Spleen (tissue), 7 donors: ENCODE measurements at regions not wholly inside any gene's neighbourhood (a gene's known extent, or its start where the extent isn't known, plus 50 kb on each side); places are given as distances from the start of the nearest gene placed in this dataset.

Experiments
- POLR2AphosphoS5 ChIP-seq, 3 donors: sonication (generic); formaldehyde crosslinking; IDR thresholded peaks; one replicate each; pipeline ENCODE4 v1.5.1; 2017; ENCODE audit warnings: antibody characterized with exemption in 3 of 3
- TF ChIP-seq, protein P1 (sequence below), 11 experiments: fragments of 200-600 bp in 7 of 11; fragments of 450-650 bp in 4 of 11; sonication (generic) in 4 of 11; IDR thresholded peaks in 8 of 11; conservative IDR thresholded peaks in 3 of 11; 1 replicate in 7 of 11; 2 replicates in 4 of 11; pipeline versions ENCODE4 v1.4.0 to v1.8.0; 2016 to 2021; ENCODE audit warnings: antibody characterized with exemption in 11 of 11, inconsistent platforms in 4 of 11, mild to moderate bottlenecking in 1 of 11
- donor health status: DM: no; HTN: no; CAD: no; lungs with moderate emphysema.
- donor health status: DM: no; HTN: no; CAD: no.
- donor health status: DM: no; HTN: no; CAD: no.

DNA sequence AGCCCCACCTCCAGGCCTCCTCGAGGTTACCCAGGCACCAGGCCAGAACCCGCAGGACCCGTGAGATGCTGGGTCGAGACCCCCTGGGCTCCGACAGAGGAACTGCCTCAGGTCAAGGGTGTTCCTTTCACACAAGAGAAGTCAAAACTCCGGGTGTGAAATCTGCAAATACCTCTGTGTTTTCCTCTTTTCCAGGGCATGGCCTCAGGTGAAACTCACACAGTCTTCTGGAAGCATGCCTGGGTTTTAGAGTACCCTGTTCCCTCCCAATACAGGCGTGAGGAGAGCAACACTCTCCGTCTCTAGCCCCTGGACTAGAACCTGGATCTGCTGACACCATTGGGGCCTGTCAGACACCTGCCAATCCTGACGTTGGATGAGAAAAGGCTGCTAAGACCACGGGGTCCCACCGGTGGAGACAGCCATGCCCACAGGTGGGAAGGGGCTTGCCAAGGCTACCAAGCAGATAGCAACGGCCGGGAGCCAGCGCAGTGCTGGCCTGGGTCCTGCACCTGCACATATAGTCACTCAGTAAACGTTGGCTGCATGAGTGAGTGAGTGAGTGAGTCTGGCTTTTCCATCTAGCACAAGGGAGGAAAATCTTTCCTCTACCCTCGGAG is 182.0 kb upstream of the PPP1R26 start:
- TF ChIP-seq, protein P1, sequence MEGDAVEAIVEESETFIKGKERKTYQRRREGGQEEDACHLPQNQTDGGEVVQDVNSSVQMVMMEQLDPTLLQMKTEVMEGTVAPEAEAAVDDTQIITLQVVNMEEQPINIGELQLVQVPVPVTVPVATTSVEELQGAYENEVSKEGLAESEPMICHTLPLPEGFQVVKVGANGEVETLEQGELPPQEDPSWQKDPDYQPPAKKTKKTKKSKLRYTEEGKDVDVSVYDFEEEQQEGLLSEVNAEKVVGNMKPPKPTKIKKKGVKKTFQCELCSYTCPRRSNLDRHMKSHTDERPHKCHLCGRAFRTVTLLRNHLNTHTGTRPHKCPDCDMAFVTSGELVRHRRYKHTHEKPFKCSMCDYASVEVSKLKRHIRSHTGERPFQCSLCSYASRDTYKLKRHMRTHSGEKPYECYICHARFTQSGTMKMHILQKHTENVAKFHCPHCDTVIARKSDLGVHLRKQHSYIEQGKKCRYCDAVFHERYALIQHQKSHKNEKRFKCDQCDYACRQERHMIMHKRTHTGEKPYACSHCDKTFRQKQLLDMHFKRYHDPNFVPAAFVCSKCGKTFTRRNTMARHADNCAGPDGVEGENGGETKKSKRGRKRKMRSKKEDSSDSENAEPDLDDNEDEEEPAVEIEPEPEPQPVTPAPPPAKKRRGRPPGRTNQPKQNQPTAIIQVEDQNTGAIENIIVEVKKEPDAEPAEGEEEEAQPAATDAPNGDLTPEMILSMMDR (IDR thresholded peaks at IDR 0.05 in 8 of 11, conservative IDR thresholded peaks at IDR 0.05 in 3 of 11) = no peak
- TF ChIP-seq POLR2AphosphoS5 (IDR thresholded peaks at IDR 0.05) = no peak
